ENCODE measurements at regions not wholly inside any gene's neighbourhood (a gene's known extent, or its start where the extent isn't known, plus 50 kb on each side); places are given as distances from the start of the nearest gene placed in this dataset.

DNA sequence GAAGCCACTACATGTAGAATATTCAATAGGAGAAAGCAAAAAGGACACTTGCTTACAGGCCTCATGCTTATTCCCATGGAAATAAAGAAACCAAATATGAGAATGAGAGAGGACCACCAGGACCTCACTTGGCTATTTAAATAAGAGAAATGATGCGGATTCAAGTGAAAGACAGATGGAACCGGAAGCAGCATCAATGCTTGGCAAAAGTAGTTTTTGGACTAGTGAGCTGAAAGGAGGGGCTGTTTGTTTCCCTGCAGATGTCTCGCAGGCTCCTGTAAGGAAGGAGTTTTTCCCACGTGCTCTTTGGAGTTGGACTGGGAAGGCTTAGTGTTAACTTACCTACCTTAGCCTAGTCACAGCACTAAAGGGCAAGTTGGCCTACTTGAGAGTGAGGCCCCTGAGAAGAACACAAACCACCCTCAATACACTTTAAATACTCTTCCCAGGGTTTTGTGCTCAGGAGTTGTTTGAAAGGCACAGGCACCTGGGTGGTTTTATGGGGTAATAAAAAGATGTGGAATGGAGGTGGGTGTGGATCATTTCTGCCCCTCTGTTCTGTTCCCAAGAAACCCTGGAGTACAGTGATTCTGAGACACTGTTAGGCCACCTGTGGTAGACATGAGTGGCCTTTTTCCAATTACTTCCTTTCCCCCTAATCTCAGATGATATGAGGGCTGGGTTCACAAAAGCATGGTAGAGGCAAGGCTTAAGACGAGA lies 113.3 kb upstream of the C1GALT1C1 start:
- TF ChIP-seq YY1 (IDR thresholded peaks at IDR 0.05; ENCODE audit: low read depth) (no peak), TEAD4 (IDR thresholded peaks at IDR 0.05) (no peak), RAD21 (IDR thresholded peaks at IDR 0.05; ENCODE audit: low read depth) (no peak), NFIC (IDR thresholded peaks at IDR 0.05) (no peak), CEBPB (IDR thresholded peaks at IDR 0.05) (no peak), EGR1 (IDR thresholded peaks at IDR 0.05) (no peak), ZBTB7A (IDR thresholded peaks at IDR 0.05; ENCODE audit: low read depth) (no peak), TAF1 (IDR thresholded peaks at IDR 0.05; ENCODE audit: low read depth) (no peak), FOXM1 (IDR thresholded peaks at IDR 0.05; ENCODE audit: borderline replicate concordance, low read depth) (no peak), EP300 (IDR thresholded peaks at IDR 0.05; ENCODE audit: borderline replicate concordance) (no peak), CREB1 (IDR thresholded peaks at IDR 0.05; ENCODE audit: low read depth) (no peak), TCF12 (IDR thresholded peaks at IDR 0.05; ENCODE audit: low read depth) (no peak)
- TF ChIP-seq, protein P1, sequence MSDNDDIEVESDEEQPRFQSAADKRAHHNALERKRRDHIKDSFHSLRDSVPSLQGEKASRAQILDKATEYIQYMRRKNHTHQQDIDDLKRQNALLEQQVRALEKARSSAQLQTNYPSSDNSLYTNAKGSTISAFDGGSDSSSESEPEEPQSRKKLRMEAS (IDR thresholded peaks at IDR 0.05): no peak
- TF ChIP-seq, protein P2, sequence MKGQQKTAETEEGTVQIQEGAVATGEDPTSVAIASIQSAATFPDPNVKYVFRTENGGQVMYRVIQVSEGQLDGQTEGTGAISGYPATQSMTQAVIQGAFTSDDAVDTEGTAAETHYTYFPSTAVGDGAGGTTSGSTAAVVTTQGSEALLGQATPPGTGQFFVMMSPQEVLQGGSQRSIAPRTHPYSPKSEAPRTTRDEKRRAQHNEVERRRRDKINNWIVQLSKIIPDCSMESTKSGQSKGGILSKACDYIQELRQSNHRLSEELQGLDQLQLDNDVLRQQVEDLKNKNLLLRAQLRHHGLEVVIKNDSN (IDR thresholded peaks at IDR 0.05): no peak
- TF ChIP-seq, protein P3, sequence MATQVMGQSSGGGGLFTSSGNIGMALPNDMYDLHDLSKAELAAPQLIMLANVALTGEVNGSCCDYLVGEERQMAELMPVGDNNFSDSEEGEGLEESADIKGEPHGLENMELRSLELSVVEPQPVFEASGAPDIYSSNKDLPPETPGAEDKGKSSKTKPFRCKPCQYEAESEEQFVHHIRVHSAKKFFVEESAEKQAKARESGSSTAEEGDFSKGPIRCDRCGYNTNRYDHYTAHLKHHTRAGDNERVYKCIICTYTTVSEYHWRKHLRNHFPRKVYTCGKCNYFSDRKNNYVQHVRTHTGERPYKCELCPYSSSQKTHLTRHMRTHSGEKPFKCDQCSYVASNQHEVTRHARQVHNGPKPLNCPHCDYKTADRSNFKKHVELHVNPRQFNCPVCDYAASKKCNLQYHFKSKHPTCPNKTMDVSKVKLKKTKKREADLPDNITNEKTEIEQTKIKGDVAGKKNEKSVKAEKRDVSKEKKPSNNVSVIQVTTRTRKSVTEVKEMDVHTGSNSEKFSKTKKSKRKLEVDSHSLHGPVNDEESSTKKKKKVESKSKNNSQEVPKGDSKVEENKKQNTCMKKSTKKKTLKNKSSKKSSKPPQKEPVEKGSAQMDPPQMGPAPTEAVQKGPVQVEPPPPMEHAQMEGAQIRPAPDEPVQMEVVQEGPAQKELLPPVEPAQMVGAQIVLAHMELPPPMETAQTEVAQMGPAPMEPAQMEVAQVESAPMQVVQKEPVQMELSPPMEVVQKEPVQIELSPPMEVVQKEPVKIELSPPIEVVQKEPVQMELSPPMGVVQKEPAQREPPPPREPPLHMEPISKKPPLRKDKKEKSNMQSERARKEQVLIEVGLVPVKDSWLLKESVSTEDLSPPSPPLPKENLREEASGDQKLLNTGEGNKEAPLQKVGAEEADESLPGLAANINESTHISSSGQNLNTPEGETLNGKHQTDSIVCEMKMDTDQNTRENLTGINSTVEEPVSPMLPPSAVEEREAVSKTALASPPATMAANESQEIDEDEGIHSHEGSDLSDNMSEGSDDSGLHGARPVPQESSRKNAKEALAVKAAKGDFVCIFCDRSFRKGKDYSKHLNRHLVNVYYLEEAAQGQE (IDR thresholded peaks at IDR 0.05; ENCODE audit: low read depth): no peak

DNA sequence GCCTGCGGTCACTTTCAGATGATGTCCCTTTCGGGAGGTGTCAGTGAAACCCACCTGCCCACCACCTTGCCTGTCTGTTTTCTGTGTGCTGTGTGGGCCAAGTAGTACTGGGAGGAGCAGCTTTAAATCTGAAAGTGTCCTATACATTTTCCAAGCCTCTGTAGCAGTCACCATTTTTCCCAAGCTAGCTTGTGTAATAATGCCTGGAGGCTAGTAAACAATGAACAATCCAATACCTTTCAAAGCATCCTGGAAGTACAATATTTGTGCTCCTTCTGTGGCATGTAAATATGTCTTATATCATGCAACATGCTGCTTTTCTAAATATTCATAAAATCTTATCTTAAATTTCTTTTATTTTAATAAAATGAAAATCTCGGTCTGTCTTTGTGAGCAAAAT lies 111.6 kb upstream of the C1GALT1C1 start:
- no peak for TF ChIP-seq CREB1 (IDR thresholded peaks at IDR 0.05; ENCODE audit: low read depth)
- no peak for TF ChIP-seq ZBTB7A (IDR thresholded peaks at IDR 0.05; ENCODE audit: low read depth)

DNA sequence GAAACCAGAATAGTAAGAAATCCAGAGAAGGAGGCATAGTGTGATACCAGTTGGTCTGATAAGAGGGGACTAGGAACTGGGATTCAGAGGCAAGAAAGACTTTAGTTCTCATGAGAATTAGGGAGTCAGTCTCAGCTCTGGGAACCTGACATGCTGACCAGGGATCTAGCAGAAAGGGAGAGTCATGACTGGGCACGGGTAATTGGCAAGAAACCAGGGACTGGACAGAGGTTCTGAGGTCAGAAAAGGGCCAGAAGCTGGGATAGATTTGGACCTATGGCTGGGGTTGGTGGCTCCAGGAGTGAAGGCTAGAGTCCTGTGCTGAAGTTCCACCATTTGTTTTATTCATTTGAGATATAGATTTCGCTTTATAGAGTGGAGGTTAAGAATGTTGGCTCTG lies 110.2 kb upstream of the C1GALT1C1 start:
- TF ChIP-seq, protein P3 (IDR thresholded peaks at IDR 0.05; ENCODE audit: low read depth): no peak
- no peak for TF ChIP-seq ZBTB7A (IDR thresholded peaks at IDR 0.05; ENCODE audit: low read depth)
- TF ChIP-seq YY1 (IDR thresholded peaks at IDR 0.05; ENCODE audit: low read depth): no peak
- no peak for TF ChIP-seq CREB1 (IDR thresholded peaks at IDR 0.05; ENCODE audit: low read depth)
- TF ChIP-seq TCF12 (IDR thresholded peaks at IDR 0.05; ENCODE audit: low read depth): no peak

DNA sequence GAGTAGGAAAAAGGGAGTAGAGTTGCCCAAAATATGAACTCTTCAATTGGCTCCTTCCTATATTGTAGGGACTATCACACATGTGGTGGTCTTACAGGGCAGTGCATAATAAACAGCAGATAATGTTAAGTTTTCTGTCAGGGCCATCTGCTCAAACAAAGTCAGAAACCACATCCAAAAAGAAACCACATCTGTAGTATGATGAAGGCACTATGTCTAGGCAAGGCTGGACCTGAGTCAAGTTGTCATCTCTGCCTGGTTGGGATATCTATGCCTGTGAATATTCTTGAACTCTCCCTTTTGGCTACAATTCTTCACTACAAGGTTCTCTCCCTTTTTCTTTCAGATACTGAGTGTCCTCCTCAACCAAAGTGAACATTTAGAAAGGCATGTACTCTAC lies 109.4 kb upstream of the C1GALT1C1 start:
- TF ChIP-seq RAD21 (IDR thresholded peaks at IDR 0.05; ENCODE audit: low read depth): no peak
- TF ChIP-seq TCF12 (IDR thresholded peaks at IDR 0.05; ENCODE audit: low read depth): no peak
- no peak for TF ChIP-seq CEBPB (IDR thresholded peaks at IDR 0.05)
- TF ChIP-seq, protein P3 (IDR thresholded peaks at IDR 0.05; ENCODE audit: low read depth): no peak
- TF ChIP-seq, protein P1 (IDR thresholded peaks at IDR 0.05): no peak
- no peak for TF ChIP-seq CREB1 (IDR thresholded peaks at IDR 0.05; ENCODE audit: low read depth)
- TF ChIP-seq YY1 (IDR thresholded peaks at IDR 0.05; ENCODE audit: low read depth): no peak
- TF ChIP-seq, protein P2 (IDR thresholded peaks at IDR 0.05): no peak
- no peak for TF ChIP-seq TEAD4 (IDR thresholded peaks at IDR 0.05)
- no peak for TF ChIP-seq EGR1 (IDR thresholded peaks at IDR 0.05)
- TF ChIP-seq TAF1 (IDR thresholded peaks at IDR 0.05; ENCODE audit: low read depth): no peak
- TF ChIP-seq NFIC (IDR thresholded peaks at IDR 0.05): no peak
- no peak for TF ChIP-seq ZBTB7A (IDR thresholded peaks at IDR 0.05; ENCODE audit: low read depth)
- TF ChIP-seq EP300 (IDR thresholded peaks at IDR 0.05; ENCODE audit: borderline replicate concordance): no peak
- no peak for TF ChIP-seq FOXM1 (IDR thresholded peaks at IDR 0.05; ENCODE audit: borderline replicate concordance, low read depth)
